ENCODE measurements at regions not wholly inside any gene's neighbourhood (a gene's known extent, or its start where the extent isn't known, plus 50 kb on each side); places are given as distances from the start of the nearest gene placed in this dataset.

- no peaks in the 10 kb centered on the region for H3K36me3 ChIP-seq (ENCODE audit: control insufficient read depth, insufficient read depth, low read length)
- peaks cover 3% of the 10 kb centered on the region for H3K9me3 ChIP-seq (ENCODE audit: control insufficient read depth, low read length)
- no peak overlapping the region for H3K27ac ChIP-seq (ENCODE audit: insufficient read depth, low read depth, low read length, poor library complexity, severe bottlenecking)
- H3K27me3 ChIP-seq (ENCODE audit: control insufficient read depth, insufficient read depth, low read length, poor library complexity, severe bottlenecking), result no peaks in the 10 kb centered on the region
- no peak overlapping the region for H3K4me3 ChIP-seq (ENCODE audit: insufficient read depth, low read depth, low read length)
- H3K4me1 ChIP-seq (ENCODE audit: control insufficient read depth, insufficient read depth, low read length), result no peaks in the 10 kb centered on the region
- 100% methylated on average over 1 of the region's 1 CpG for WGBS, 2 experiments
These were observed 657.7 kb downstream of the TRAM1L1 start for GRCh38 chr4:116427666-116428065.

- no peak overlapping the region for H3K27ac ChIP-seq (ENCODE audit: insufficient read depth, low read depth, low read length, poor library complexity, severe bottlenecking)
- no peak overlapping the region for H3K4me3 ChIP-seq (ENCODE audit: insufficient read depth, low read depth, low read length)
- no peaks in the 10 kb centered on the region for H3K27me3 ChIP-seq (ENCODE audit: control insufficient read depth, insufficient read depth, low read length, poor library complexity, severe bottlenecking)
- H3K4me1 ChIP-seq (ENCODE audit: control insufficient read depth, insufficient read depth, low read length), result no peaks in the 10 kb centered on the region
- H3K9me3 ChIP-seq (ENCODE audit: control insufficient read depth, low read length), result no peaks in the 10 kb centered on the region
- H3K36me3 ChIP-seq (ENCODE audit: control insufficient read depth, insufficient read depth, low read length), result no peaks in the 10 kb centered on the region
- WGBS, 2 experiments, result 100% methylated on average over 1 of the region's 2 CpGs
These were observed 672.2 kb downstream of the TRAM1L1 start for GRCh38 chr4:116413222-116413621.

GRCh38 chr4:116401293-116401692 lies 684.1 kb downstream of the TRAM1L1 start:
- WGBS, 2 experiments, result 72 to 75% methylated on average over 4 of the region's 4 CpGs
- no peaks in the 10 kb centered on the region for H3K27me3 ChIP-seq (ENCODE audit: control insufficient read depth, insufficient read depth, low read length, poor library complexity, severe bottlenecking)
- no peak overlapping the region for H3K27ac ChIP-seq (ENCODE audit: insufficient read depth, low read depth, low read length, poor library complexity, severe bottlenecking)
- no peak overlapping the region for H3K4me3 ChIP-seq (ENCODE audit: insufficient read depth, low read depth, low read length)
- no peaks in the 10 kb centered on the region for H3K4me1 ChIP-seq (ENCODE audit: control insufficient read depth, insufficient read depth, low read length)
- no peaks in the 10 kb centered on the region for H3K36me3 ChIP-seq (ENCODE audit: control insufficient read depth, insufficient read depth, low read length)
- H3K9me3 ChIP-seq (ENCODE audit: control insufficient read depth, low read length), result no peaks in the 10 kb centered on the region

- Histone ChIP-seq H3K9me3 (ENCODE audit: control insufficient read depth, low read length) (no peaks in the 10 kb centered on the region), H3K27ac (ENCODE audit: insufficient read depth, low read depth, low read length, poor library complexity, severe bottlenecking) (no peak overlapping the region), H3K36me3 (ENCODE audit: control insufficient read depth, insufficient read depth, low read length) (no peaks in the 10 kb centered on the region), H3K4me3 (ENCODE audit: insufficient read depth, low read depth, low read length) (no peak overlapping the region), H3K4me1 (ENCODE audit: control insufficient read depth, insufficient read depth, low read length) (no peaks in the 10 kb centered on the region), H3K27me3 (ENCODE audit: control insufficient read depth, insufficient read depth, low read length, poor library complexity, severe bottlenecking) (no peaks in the 10 kb centered on the region)
- 95% methylated on average over 1 of the region's 1 CpG for WGBS, 2 experiments
These were observed 684.9 kb downstream of the TRAM1L1 start for GRCh38 chr4:116400480-116400879.

- Histone ChIP-seq H3K4me3 (ENCODE audit: insufficient read depth, low read depth, low read length) (no peak overlapping the region), H3K9me3 (ENCODE audit: control insufficient read depth, low read length) (no peaks in the 10 kb centered on the region), H3K4me1 (ENCODE audit: control insufficient read depth, insufficient read depth, low read length) (no peaks in the 10 kb centered on the region), H3K27me3 (ENCODE audit: control insufficient read depth, insufficient read depth, low read length, poor library complexity, severe bottlenecking) (no peaks in the 10 kb centered on the region), H3K36me3 (ENCODE audit: control insufficient read depth, insufficient read depth, low read length) (no peaks in the 10 kb centered on the region), H3K27ac (ENCODE audit: insufficient read depth, low read depth, low read length, poor library complexity, severe bottlenecking) (no peak overlapping the region)
- no CpG with 5 or more reads among the region's 3 CpGs for WGBS, 2 experiments
These were observed 687.7 kb downstream of the TRAM1L1 start for GRCh38 chr4:116397714-116398113.

- Histone ChIP-seq H3K4me3 (ENCODE audit: insufficient read depth, low read depth, low read length) (no peak overlapping the region), H3K9me3 (ENCODE audit: control insufficient read depth, low read length) (no peaks in the 10 kb centered on the region), H3K4me1 (ENCODE audit: control insufficient read depth, insufficient read depth, low read length) (no peaks in the 10 kb centered on the region), H3K36me3 (ENCODE audit: control insufficient read depth, insufficient read depth, low read length) (no peaks in the 10 kb centered on the region), H3K27me3 (ENCODE audit: control insufficient read depth, insufficient read depth, low read length, poor library complexity, severe bottlenecking) (no peaks in the 10 kb centered on the region), H3K27ac (ENCODE audit: insufficient read depth, low read depth, low read length, poor library complexity, severe bottlenecking) (no peak overlapping the region)
These were observed 688.1 kb downstream of the TRAM1L1 start for GRCh38 chr4:116397291-116397690.

GRCh38 chr4:116395408-116395807 lies 690.0 kb downstream of the TRAM1L1 start:
- Histone ChIP-seq H3K4me1 (ENCODE audit: control insufficient read depth, insufficient read depth, low read length) (no peaks in the 10 kb centered on the region), H3K36me3 (ENCODE audit: control insufficient read depth, insufficient read depth, low read length) (no peaks in the 10 kb centered on the region), H3K9me3 (ENCODE audit: control insufficient read depth, low read length) (no peaks in the 10 kb centered on the region), H3K27me3 (ENCODE audit: control insufficient read depth, insufficient read depth, low read length, poor library complexity, severe bottlenecking) (no peaks in the 10 kb centered on the region), H3K4me3 (ENCODE audit: insufficient read depth, low read depth, low read length) (no peak overlapping the region), H3K27ac (ENCODE audit: insufficient read depth, low read depth, low read length, poor library complexity, severe bottlenecking) (no peak overlapping the region)
- WGBS, 2 experiments, result 89 to 98% methylated on average over 2 to 3 of the region's 3 CpGs

GRCh38 chr4:116391020-116391419 lies 694.4 kb downstream of the TRAM1L1 start:
- H3K27ac ChIP-seq (ENCODE audit: insufficient read depth, low read depth, low read length, poor library complexity, severe bottlenecking), result no peak overlapping the region
- WGBS, 2 experiments, result 83 to 86% methylated on average over 2 of the region's 2 CpGs
- H3K4me3 ChIP-seq (ENCODE audit: insufficient read depth, low read depth, low read length), result no peak overlapping the region
- no peaks in the 10 kb centered on the region for H3K9me3 ChIP-seq (ENCODE audit: control insufficient read depth, low read length)
- no peaks in the 10 kb centered on the region for H3K36me3 ChIP-seq (ENCODE audit: control insufficient read depth, insufficient read depth, low read length)
- no peaks in the 10 kb centered on the region for H3K4me1 ChIP-seq (ENCODE audit: control insufficient read depth, insufficient read depth, low read length)
- no peaks in the 10 kb centered on the region for H3K27me3 ChIP-seq (ENCODE audit: control insufficient read depth, insufficient read depth, low read length, poor library complexity, severe bottlenecking)

- WGBS, 2 experiments, result 82 to 93% methylated on average over 1 to 2 of the region's 2 CpGs
- H3K4me3 ChIP-seq (ENCODE audit: insufficient read depth, low read depth, low read length), result no peak overlapping the region
- no peaks in the 10 kb centered on the region for H3K9me3 ChIP-seq (ENCODE audit: control insufficient read depth, low read length)
- H3K4me1 ChIP-seq (ENCODE audit: control insufficient read depth, insufficient read depth, low read length), result no peaks in the 10 kb centered on the region
- H3K27ac ChIP-seq (ENCODE audit: insufficient read depth, low read depth, low read length, poor library complexity, severe bottlenecking), result no peak overlapping the region
- no peaks in the 10 kb centered on the region for H3K36me3 ChIP-seq (ENCODE audit: control insufficient read depth, insufficient read depth, low read length)
- no peaks in the 10 kb centered on the region for H3K27me3 ChIP-seq (ENCODE audit: control insufficient read depth, insufficient read depth, low read length, poor library complexity, severe bottlenecking)
These were observed 696.2 kb downstream of the TRAM1L1 start for GRCh38 chr4:116389139-116389538.

- H3K9me3 ChIP-seq (ENCODE audit: control insufficient read depth, low read length), result no peaks in the 10 kb centered on the region
- no peaks in the 10 kb centered on the region for H3K4me1 ChIP-seq (ENCODE audit: control insufficient read depth, insufficient read depth, low read length)
- H3K4me3 ChIP-seq (ENCODE audit: insufficient read depth, low read depth, low read length), result no peak overlapping the region
- no peak overlapping the region for H3K27ac ChIP-seq (ENCODE audit: insufficient read depth, low read depth, low read length, poor library complexity, severe bottlenecking)
- WGBS, 2 experiments, result 90 to 91% methylated on average over 2 of the region's 2 CpGs
- H3K27me3 ChIP-seq (ENCODE audit: control insufficient read depth, insufficient read depth, low read length, poor library complexity, severe bottlenecking), result no peaks in the 10 kb centered on the region
- H3K36me3 ChIP-seq (ENCODE audit: control insufficient read depth, insufficient read depth, low read length), result no peaks in the 10 kb centered on the region
These were observed 697.4 kb downstream of the TRAM1L1 start for GRCh38 chr4:116387937-116388474.

GRCh38 chr4:116386856-116387255 lies 698.5 kb downstream of the TRAM1L1 start:
- H3K9me3 ChIP-seq (ENCODE audit: control insufficient read depth, low read length), result no peaks in the 10 kb centered on the region
- H3K27me3 ChIP-seq (ENCODE audit: control insufficient read depth, insufficient read depth, low read length, poor library complexity, severe bottlenecking), result no peaks in the 10 kb centered on the region
- H3K27ac ChIP-seq (ENCODE audit: insufficient read depth, low read depth, low read length, poor library complexity, severe bottlenecking), result no peak overlapping the region
- no CpG with 5 or more reads among the region's 1 CpG for WGBS, 2 experiments
- H3K4me3 ChIP-seq (ENCODE audit: insufficient read depth, low read depth, low read length), result no peak overlapping the region
- H3K36me3 ChIP-seq (ENCODE audit: control insufficient read depth, insufficient read depth, low read length), result no peaks in the 10 kb centered on the region
- no peaks in the 10 kb centered on the region for H3K4me1 ChIP-seq (ENCODE audit: control insufficient read depth, insufficient read depth, low read length)

All from ectodermal cell (in vitro differentiated cells).